H9 (cell line): ENCODE measurements at regions not wholly inside any gene's neighbourhood (a gene's known extent, or its start where the extent isn't known, plus 50 kb on each side); places are given as distances from the start of the nearest gene placed in this dataset.

Source experiments
- DNase-seq: peaks from one replicate; pipeline ENCODE4 v3.0.0-alpha.2; 2017
- H2AFZ ChIP-seq: one replicate; pipeline ENCODE4 v1.6.1; 2013; ENCODE audit warnings: mild to moderate bottlenecking, low read length, control low read depth, moderate library complexity
- H2AK5ac ChIP-seq: 2 replicates; pipeline ENCODE4 v1.6.1; 2013; ENCODE audit warnings: low read length, control low read depth, mixed read lengths; ENCODE audit not compliant: insufficient read length
- H2BK120ac ChIP-seq: one replicate; pipeline ENCODE4 v1.6.1; 2013; ENCODE audit warnings: low read depth, mild to moderate bottlenecking, low read length, control low read depth, inconsistent platforms; ENCODE audit not compliant: poor library complexity, severe bottlenecking
- H2BK12ac ChIP-seq: 2 replicates; pipeline ENCODE4 v1.6.1; 2013; ENCODE audit warnings: low read length, control low read depth, mixed read lengths, low read depth; ENCODE audit not compliant: insufficient read length
- H2BK15ac ChIP-seq: 2 replicates; pipeline ENCODE4 v1.6.1; 2013; ENCODE audit warnings: low read depth, low read length, control low read depth
- H2BK20ac ChIP-seq: one replicate; pipeline ENCODE4 v1.6.1; 2013; ENCODE audit warnings: low read depth, mild to moderate bottlenecking, low read length, control low read depth, inconsistent platforms; ENCODE audit not compliant: poor library complexity, severe bottlenecking
- H2BK5ac ChIP-seq: 2 replicates; pipeline ENCODE4 v1.6.1; 2013; ENCODE audit warnings: low read length, control low read depth, mixed read lengths; ENCODE audit not compliant: insufficient read length
- H3K14ac ChIP-seq: 2 replicates; pipeline ENCODE4 v1.6.1; 2013; ENCODE audit warnings: low read length, control low read depth; ENCODE audit not compliant: insufficient read depth
- H3K18ac ChIP-seq: 2 replicates; pipeline ENCODE4 v1.6.1; 2013; ENCODE audit warnings: low read depth, mild to moderate bottlenecking, mixed read lengths, low read length, control low read depth; ENCODE audit not compliant: insufficient read length
- H3K23ac ChIP-seq: 2 replicates; pipeline ENCODE4 v1.6.1; 2013; ENCODE audit warnings: low read length, control low read depth, mixed read lengths, low read depth; ENCODE audit not compliant: insufficient read length
- H3K23me2 ChIP-seq: 2 replicates; pipeline ENCODE4 v1.6.1; 2013; ENCODE audit warnings: low read depth, mild to moderate bottlenecking, mixed read lengths, low read length, control low read depth; ENCODE audit not compliant: insufficient read length, poor library complexity, severe bottlenecking
- H3K27ac ChIP-seq: 2 replicates; pipeline ENCODE4 v1.5.1; 2013; ENCODE audit warnings: low read length, control low read depth, mixed read lengths, low read depth; ENCODE audit not compliant: insufficient read length
- H3K27me3 ChIP-seq: 2 replicates; pipeline ENCODE4 v1.6.1; 2013; ENCODE audit warnings: low read length, control low read depth, inconsistent platforms; ENCODE audit not compliant: insufficient read depth
- H3K4ac ChIP-seq: 2 replicates; pipeline ENCODE4 v1.6.1; 2013; ENCODE audit warnings: low read depth, mild to moderate bottlenecking, control low read depth, inconsistent platforms, low read length, moderate library complexity
- H3K4me1 ChIP-seq: 2 replicates; pipeline ENCODE4 v1.6.1; 2013; ENCODE audit warnings: low read length, control low read depth, inconsistent platforms; ENCODE audit not compliant: insufficient read depth
- H3K4me2 ChIP-seq: 2 replicates; pipeline ENCODE4 v1.6.1; 2013; ENCODE audit warnings: low read length, control low read depth, mixed read lengths; ENCODE audit not compliant: insufficient read length, insufficient read depth
- H3K56ac ChIP-seq: 2 replicates; pipeline ENCODE4 v1.6.1; 2013; ENCODE audit warnings: low read depth, mild to moderate bottlenecking, mixed read lengths, low read length, control low read depth; ENCODE audit not compliant: insufficient read length
- H3K79me1 ChIP-seq: 2 replicates; pipeline ENCODE4 v1.6.1; 2013; ENCODE audit warnings: low read depth, mild to moderate bottlenecking, moderate library complexity, low read length, control low read depth, inconsistent platforms; ENCODE audit not compliant: insufficient read depth, poor library complexity, severe bottlenecking
- H3K79me2 ChIP-seq: 2 replicates; pipeline ENCODE4 v1.6.1; 2013; ENCODE audit warnings: low read length, control low read depth, inconsistent platforms; ENCODE audit not compliant: insufficient read depth
- H3K9ac ChIP-seq: 2 replicates; pipeline ENCODE4 v1.6.1; 2013; ENCODE audit warnings: low read length, control low read depth, mixed read lengths; ENCODE audit not compliant: insufficient read length; ENCODE audit errors: extremely low read depth
- H3K9me3 ChIP-seq: one replicate; pipeline ENCODE4 v1.6.1; 2013; ENCODE audit warnings: low read depth, low read length, inconsistent platforms; ENCODE audit not compliant: control insufficient read depth
- H3T11ph ChIP-seq: one replicate; pipeline ENCODE4 v1.6.1; 2013; ENCODE audit warnings: mild to moderate bottlenecking, low read length, control low read depth, inconsistent platforms
- H4K20me1 ChIP-seq: one replicate; pipeline ENCODE4 v1.6.1; 2013; ENCODE audit not compliant: control insufficient read depth, insufficient read length, insufficient read depth
- H4K5ac ChIP-seq: 2 replicates; pipeline ENCODE4 v1.6.1; 2013; ENCODE audit warnings: low read depth, mild to moderate bottlenecking, mixed read lengths, low read length, control low read depth; ENCODE audit not compliant: insufficient read length
- H4K8ac ChIP-seq: replicated peaks from 2 replicates; pipeline ENCODE4 v1.6.1; 2013; ENCODE audit warnings: low read length, control low read depth, mixed read lengths, low read depth; ENCODE audit not compliant: insufficient read length
- H4K91ac ChIP-seq: 2 replicates; pipeline ENCODE4 v1.6.1; 2013; ENCODE audit warnings: low read depth, mild to moderate bottlenecking, moderate library complexity, mixed read lengths, low read length, control low read depth; ENCODE audit not compliant: insufficient read length
- H3K27ac Mint-ChIP-seq, 3 experiments: 2 replicates in 2 of 3; 3 replicates in 1 of 3; pipeline ENCODE4 v1.8.0; 2020 to 2021; ENCODE audit warnings: mixed read lengths in 3 of 3, mild to moderate bottlenecking in 1 of 3, moderate library complexity in 1 of 3
- H3K27me3 Mint-ChIP-seq: 2 replicates; pipeline ENCODE4 v1.8.0; 2021; ENCODE audit warnings: low read depth, mild to moderate bottlenecking, moderate library complexity, mixed read lengths
- H3K36me3 Mint-ChIP-seq, 3 experiments: 2 replicates in 2 of 3; 3 replicates in 1 of 3; pipeline ENCODE4 v1.8.0; 2020 to 2021; ENCODE audit warnings: low read depth in 3 of 3, mixed read lengths in 3 of 3; ENCODE audit not compliant: insufficient read depth in 1 of 3
- H3K4me1 Mint-ChIP-seq, 2 experiments: 2 replicates each; pipeline ENCODE4 v1.8.0; 2020; ENCODE audit warnings: mixed read lengths in 2 of 2
- H3K4me3 Mint-ChIP-seq, 2 experiments: 2 replicates in 1 of 2; 3 replicates in 1 of 2; pipeline ENCODE4 v1.8.0; 2020 to 2021; ENCODE audit warnings: mild to moderate bottlenecking in 2 of 2, mixed read lengths in 2 of 2, moderate library complexity in 1 of 2
- H3K9me3 Mint-ChIP-seq, 2 experiments: 2 replicates in 1 of 2; 3 replicates in 1 of 2; pipeline ENCODE4 v1.8.0; 2020; ENCODE audit warnings: mild to moderate bottlenecking in 2 of 2, mixed read lengths in 2 of 2, moderate library complexity in 1 of 2
- WGBS: extraction: QIAGEN DNeasy Blood & Tissue Kit; methylation state at CpG from one replicate; pipeline ENCODE4 v1.1.7; 2013; ENCODE audit warnings: missing lambda C conversion rate, low lambda C conversion rate, mixed read lengths; ENCODE audit not compliant: insufficient read length; ENCODE audit errors: extremely low coverage; 5-methylcytosine and 5-hydroxymethylcytosine counted together
- TF ChIP-seq, protein P1 (sequence below): fragments of 200-600 bp; sonication (generic); conservative IDR thresholded peaks from 3 replicates; pipeline ENCODE4 v1.8.0; 2021; ENCODE audit warnings: antibody characterized with exemption, mild to moderate bottlenecking

DNA sequence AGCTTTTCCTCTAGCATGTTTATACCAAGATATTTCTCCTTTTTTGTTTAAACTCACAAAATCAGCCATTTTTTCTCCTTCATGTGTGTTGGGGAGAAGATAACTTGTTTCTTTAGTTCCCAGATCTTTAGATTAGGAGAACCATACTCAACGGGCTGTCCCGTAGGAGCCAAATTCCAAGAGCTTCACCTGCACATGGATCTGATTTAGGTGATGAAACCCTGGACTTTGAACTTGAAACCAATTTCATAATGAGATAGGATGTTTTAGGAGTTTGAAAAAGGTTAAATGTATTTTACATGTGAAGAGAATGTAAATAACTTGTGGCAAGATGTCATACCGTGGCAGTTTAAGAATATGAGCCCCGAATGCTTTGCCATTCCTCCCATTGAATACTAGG lies 280.0 kb upstream of the PCDH18 start:
- Histone ChIP-seq H2BK120ac (no peak overlapping the region), H2AK5ac (no peak overlapping the region), H3K4me2 (no peak overlapping the region), H4K20me1 (no peaks in the 10 kb centered on the region), H3K9ac (no peak overlapping the region), H3K56ac (no peak overlapping the region), H3K27ac (no peak overlapping the region), H3K9me3 (no peaks in the 10 kb centered on the region), H3K4ac (no peak overlapping the region), H4K5ac (no peak overlapping the region), H3K23me2 (no peaks in the 10 kb centered on the region), H2BK5ac (no peak overlapping the region), H3K18ac (no peak overlapping the region), H3K27me3 (no peaks in the 10 kb centered on the region), H2AFZ (no peak overlapping the region), H3K79me2 (no peaks in the 10 kb centered on the region), H3K14ac (no peak overlapping the region), H2BK20ac (no peak overlapping the region), H2BK12ac (no peak overlapping the region), H3K79me1 (no peaks in the 10 kb centered on the region), H4K91ac (no peak overlapping the region), H2BK15ac (no peak overlapping the region), H3K4me1 (no peaks in the 10 kb centered on the region), H4K8ac (no peak overlapping the region), H3T11ph (no peak overlapping the region), H3K23ac (no peak overlapping the region)
- H3K4me3 Mint-ChIP-seq: no peak overlapping the region
- H3K36me3 Mint-ChIP-seq: no peaks in the 10 kb centered on the region; a peak in 1 of 7 replicates
- no peak for DNase-seq
- no peaks in the 10 kb centered on the region for H3K9me3 Mint-ChIP-seq
- WGBS: no CpG with 5 or more reads among the region's 4 CpGs
- H3K27me3 Mint-ChIP-seq: no peaks in the 10 kb centered on the region
- H3K27ac Mint-ChIP-seq: no peak overlapping the region
- TF ChIP-seq, protein P1, sequence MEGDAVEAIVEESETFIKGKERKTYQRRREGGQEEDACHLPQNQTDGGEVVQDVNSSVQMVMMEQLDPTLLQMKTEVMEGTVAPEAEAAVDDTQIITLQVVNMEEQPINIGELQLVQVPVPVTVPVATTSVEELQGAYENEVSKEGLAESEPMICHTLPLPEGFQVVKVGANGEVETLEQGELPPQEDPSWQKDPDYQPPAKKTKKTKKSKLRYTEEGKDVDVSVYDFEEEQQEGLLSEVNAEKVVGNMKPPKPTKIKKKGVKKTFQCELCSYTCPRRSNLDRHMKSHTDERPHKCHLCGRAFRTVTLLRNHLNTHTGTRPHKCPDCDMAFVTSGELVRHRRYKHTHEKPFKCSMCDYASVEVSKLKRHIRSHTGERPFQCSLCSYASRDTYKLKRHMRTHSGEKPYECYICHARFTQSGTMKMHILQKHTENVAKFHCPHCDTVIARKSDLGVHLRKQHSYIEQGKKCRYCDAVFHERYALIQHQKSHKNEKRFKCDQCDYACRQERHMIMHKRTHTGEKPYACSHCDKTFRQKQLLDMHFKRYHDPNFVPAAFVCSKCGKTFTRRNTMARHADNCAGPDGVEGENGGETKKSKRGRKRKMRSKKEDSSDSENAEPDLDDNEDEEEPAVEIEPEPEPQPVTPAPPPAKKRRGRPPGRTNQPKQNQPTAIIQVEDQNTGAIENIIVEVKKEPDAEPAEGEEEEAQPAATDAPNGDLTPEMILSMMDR: no peak
- no peaks in the 10 kb centered on the region for H3K4me1 Mint-ChIP-seq
